ENCODE measurements at regions not wholly inside any gene's neighbourhood (a gene's known extent, or its start where the extent isn't known, plus 50 kb on each side); places are given as distances from the start of the nearest gene placed in this dataset.
"Not testable (repeated sequence)": the region's sequence is repeated elsewhere in the genome, so short reads cannot be mapped to it uniquely, and the experiment has no call there.

GRCh38 chr1:65527190-65527589 lies 106.7 kb downstream of the LEPR start:
- no peak for DNase-seq

GRCh38 chr1:65527707-65528503 lies 107.4 kb downstream of the LEPR start:
- no peak for DNase-seq

GRCh38 chr1:65531972-65532570 lies 111.6 kb downstream of the LEPR start:
- DNase-seq: no peak

GRCh38 chr1:65535981-65536380 lies 115.5 kb downstream of the LEPR start:
- no peak for DNase-seq

- DNase-seq: no peak
Observed at GRCh38 chr1:65538086-65538485, 117.6 kb downstream of the LEPR start.

GRCh38 chr1:65538664-65539063 lies 118.2 kb downstream of the LEPR start:
- no peak for DNase-seq

GRCh38 chr1:65539266-65540131 lies 119.0 kb downstream of the LEPR start:
- DNase-seq: no peak

- DNase-seq: no peak
Observed at GRCh38 chr1:65541161-65541560, 120.7 kb downstream of the LEPR start.

GRCh38 chr1:65541865-65542264 lies 121.4 kb downstream of the LEPR start:
- no peak for DNase-seq

- DNase-seq: not testable (repeated sequence)
Observed at GRCh38 chr1:65542592-65542991, 122.1 kb downstream of the LEPR start.

GRCh38 chr1:65550306-65551010 lies 130.0 kb downstream of the LEPR start:
- DNase-seq: not testable (repeated sequence)

GRCh38 chr1:65552484-65552883 lies 132.0 kb downstream of the LEPR start:
- DNase-seq: not testable (repeated sequence)

GRCh38 chr1:65554086-65554764 lies 133.8 kb downstream of the LEPR start:
- not testable (repeated sequence) for DNase-seq

- no peak for DNase-seq
Observed at GRCh38 chr1:65554829-65555228, 134.4 kb downstream of the LEPR start.

- DNase-seq: no peak
Observed at GRCh38 chr1:65558215-65558614, 137.7 kb downstream of the LEPR start.

GRCh38 chr1:65564493-65564892 lies 144.0 kb downstream of the LEPR start:
- DNase-seq: no peak

GRCh38 chr1:65568285-65568684 lies 147.8 kb downstream of the LEPR start:
- no peak for DNase-seq

GRCh38 chr1:65572701-65573421 lies 152.4 kb downstream of the LEPR start:
- no peak for DNase-seq

- no peak for DNase-seq
Observed at GRCh38 chr1:65577278-65577677, 156.8 kb downstream of the LEPR start.

GRCh38 chr1:65577982-65578381 lies 157.5 kb downstream of the LEPR start:
- not testable (repeated sequence) for DNase-seq

All from nucleus accumbens (tissue), 56 donors.